Stimulated activated naive CD8-positive, alpha-beta T cell treated with anti-CD3 and anti-CD28 coated beads, Interleukin-15, Interleukin-2, amounts not matched to agents 100 U/mL and 50 U/mL, for 24 hours (primary cell): ENCODE measurements at regions not wholly inside any gene's neighbourhood (a gene's known extent, or its start where the extent isn't known, plus 50 kb on each side); places are given as distances from the start of the nearest gene placed in this dataset.

Source experiments
- ATAC-seq: fragments of 150-1000 bp; cut with Tn5 transposase; one replicate; pipeline ENCODE4 v1.10.0; 2021
- DNase-seq: peaks from one replicate; pipeline ENCODE4 v3.0.0; 2021

GRCh38 chr3:7913283-7913682, 588.3 kb upstream of the LMCD1 start:
- DNase-seq (no peak), ATAC-seq (no peak)

GRCh38 chr3:7915356-7915755, 586.3 kb upstream of the LMCD1 start:
- DNase-seq (no peak), ATAC-seq (no peak)

- peak; percentile 93 for ATAC-seq
- DNase-seq, result peak; percentile 19
Measured at GRCh38 chr3:7917443-7918151, 584.0 kb upstream of the LMCD1 start.

GRCh38 chr3:7920211-7920610, 581.4 kb upstream of the LMCD1 start:
- ATAC-seq (no peak), DNase-seq (no peak)

GRCh38 chr3:7924228-7924627, 577.4 kb upstream of the LMCD1 start:
- ATAC-seq (no peak), DNase-seq (no peak)

- DNase-seq (no peak), ATAC-seq (no peak)
Measured at GRCh38 chr3:7927015-7927414, 574.6 kb upstream of the LMCD1 start.

GRCh38 chr3:7927864-7928263, 573.8 kb upstream of the LMCD1 start:
- DNase-seq, result no peak
- ATAC-seq, result no peak

- DNase-seq (no peak), ATAC-seq (no peak)
Measured at GRCh38 chr3:7929319-7929889, 572.2 kb upstream of the LMCD1 start.

- no peak for DNase-seq
- no peak for ATAC-seq
Measured at GRCh38 chr3:7934362-7934761, 567.3 kb upstream of the LMCD1 start.

- no peak for ATAC-seq
- no peak for DNase-seq
Measured at GRCh38 chr3:7947930-7948329, 553.7 kb upstream of the LMCD1 start.

- no peak for DNase-seq
- ATAC-seq, result no peak
Measured at GRCh38 chr3:7950890-7951289, 550.7 kb upstream of the LMCD1 start.

- no peak for ATAC-seq
- no peak for DNase-seq
Measured at GRCh38 chr3:7953449-7954014, 548.1 kb upstream of the LMCD1 start.

GRCh38 chr3:7957024-7957423, 544.6 kb upstream of the LMCD1 start:
- DNase-seq, result no peak

GRCh38 chr3:7959094-7959493, 542.5 kb upstream of the LMCD1 start:
- DNase-seq, result no peak
- no peak for ATAC-seq

More at GRCh38 chr3:7957024-7957423, 544.6 kb upstream of the LMCD1 start:
- ATAC-seq, result no peak

- DNase-seq (no peak), ATAC-seq (no peak)
Measured at GRCh38 chr3:7960601-7961000, 541.0 kb upstream of the LMCD1 start.

GRCh38 chr3:7962301-7962700, 539.3 kb upstream of the LMCD1 start:
- no peak for ATAC-seq
- DNase-seq, result no peak

GRCh38 chr3:7964899-7965298, 536.7 kb upstream of the LMCD1 start:
- ATAC-seq (no peak), DNase-seq (no peak)

- DNase-seq (no peak), ATAC-seq (no peak)
Measured at GRCh38 chr3:7973006-7973405, 528.6 kb upstream of the LMCD1 start.

GRCh38 chr3:7977245-7978086, 524.2 kb upstream of the LMCD1 start:
- ATAC-seq, result no peak
- no peak for DNase-seq

- ATAC-seq (no peak), DNase-seq (no peak)
Measured at GRCh38 chr3:7978087-7978422, 523.6 kb upstream of the LMCD1 start.

GRCh38 chr3:7982126-7982525, 519.5 kb upstream of the LMCD1 start:
- no peak for ATAC-seq
- DNase-seq, result no peak

GRCh38 chr3:7999384-7999783, 502.2 kb upstream of the LMCD1 start:
- ATAC-seq, result no peak

GRCh38 chr3:8001307-8001706, 500.3 kb upstream of the LMCD1 start:
- ATAC-seq, result no peak
- no peak for DNase-seq

More at GRCh38 chr3:7999384-7999783, 502.2 kb upstream of the LMCD1 start:
- DNase-seq, result no peak
